HK-2 (cell line): ENCODE measurements at regions not wholly inside any gene's neighbourhood (a gene's known extent, or its start where the extent isn't known, plus 50 kb on each side); places are given as distances from the start of the nearest gene placed in this dataset.

Experiments used
- DNase-seq: peaks from one replicate; pipeline ENCODE4 v3.0.0-alpha.2; 2018; ENCODE audit not compliant: unreplicated experiment

DNA sequence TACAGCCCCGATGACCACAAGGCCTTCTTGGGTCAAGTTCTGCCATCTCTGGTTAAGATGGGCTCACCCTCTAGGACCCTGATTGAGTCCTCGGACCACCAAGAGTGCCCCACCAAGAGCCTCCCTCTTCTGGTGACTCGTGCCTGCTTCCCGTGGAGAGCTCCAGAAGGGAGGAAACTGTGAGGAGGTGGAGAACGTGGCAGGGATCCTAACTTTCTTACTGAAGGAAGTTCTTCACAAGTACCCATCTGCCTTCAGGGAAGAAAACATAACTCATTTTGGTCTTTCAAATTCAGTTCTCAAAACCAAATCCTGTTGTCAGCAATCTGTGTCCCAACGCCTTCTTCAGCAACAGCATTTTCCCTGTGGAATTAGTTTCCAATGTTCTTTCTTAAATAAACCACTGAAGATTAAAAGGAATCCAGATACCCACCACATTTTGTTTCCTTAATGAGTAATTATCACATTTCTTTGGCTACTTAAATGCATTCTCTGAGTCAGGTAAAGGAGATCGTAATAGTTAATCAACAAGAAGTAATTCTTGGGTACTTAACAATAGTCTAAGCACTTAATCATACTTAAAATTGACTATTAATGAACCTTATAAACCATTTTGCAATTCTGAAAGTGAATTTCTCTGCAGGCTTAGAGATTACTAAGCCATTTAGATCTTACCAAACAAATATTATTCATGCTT, 185.8 kb upstream of the SGK1 start:
- no peak for DNase-seq

DNA sequence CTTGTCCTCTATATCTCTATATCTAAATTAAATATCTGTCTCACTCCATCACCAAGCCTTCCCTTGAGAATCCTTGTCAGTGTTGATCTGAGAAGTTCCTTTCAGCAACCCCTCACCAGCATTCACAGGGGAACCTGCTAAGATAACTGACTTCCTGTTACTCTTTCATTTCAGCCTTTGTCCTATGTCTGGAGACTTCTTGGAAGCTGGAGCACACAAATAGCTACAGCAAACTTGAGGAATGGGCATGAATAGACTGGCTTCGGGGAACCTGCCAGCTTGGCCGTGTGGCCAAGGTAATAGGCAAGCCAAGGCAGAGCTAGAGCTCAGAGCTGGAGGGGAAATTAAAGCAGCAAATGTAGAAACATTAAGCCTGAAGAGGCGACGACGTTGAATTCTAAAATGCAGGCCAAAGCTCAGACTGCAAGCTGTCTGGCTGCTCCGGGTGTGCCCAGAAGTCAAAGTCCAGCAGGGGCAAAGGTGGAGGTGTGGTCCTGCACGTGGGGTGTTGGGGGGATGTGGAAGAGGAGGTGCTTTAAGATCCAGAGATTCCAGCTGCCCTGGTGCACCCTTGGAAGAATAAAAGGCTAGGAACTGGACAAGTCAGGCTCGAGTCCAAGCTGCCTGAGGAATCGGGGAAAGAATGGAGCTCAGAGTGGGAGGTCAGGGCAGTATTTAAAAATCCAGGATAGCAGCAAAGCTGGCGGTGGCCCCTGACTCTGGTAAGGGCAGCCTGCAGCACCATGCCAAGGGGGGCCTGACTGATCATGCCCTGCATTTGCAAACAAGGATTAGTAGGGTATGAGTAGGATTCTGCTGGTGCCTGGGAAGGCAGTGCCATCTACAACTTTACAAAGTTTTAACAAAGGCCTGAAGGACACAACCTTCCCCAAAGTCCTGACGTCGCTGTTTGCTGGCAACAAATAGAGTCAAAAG, 185.0 kb upstream of the SGK1 start:
- no peak for DNase-seq

DNA sequence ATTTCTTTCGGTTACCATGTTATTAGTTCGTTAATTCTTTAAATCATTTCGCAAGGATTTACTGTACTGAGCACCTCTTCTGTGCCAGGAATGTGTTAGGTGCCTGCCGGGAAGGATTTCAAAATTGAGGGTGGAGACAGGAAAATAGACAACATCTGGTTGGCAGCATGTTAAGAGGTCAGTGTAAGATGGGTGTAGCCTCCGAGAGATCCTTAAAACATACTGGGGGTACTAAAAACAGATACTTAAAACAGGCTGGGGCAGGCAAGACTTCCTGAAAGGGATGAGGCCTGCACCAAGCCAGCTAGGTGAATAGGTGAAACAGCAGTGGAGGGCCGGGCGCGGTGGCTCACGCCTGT, 178.0 kb upstream of the SGK1 start:
- DNase-seq, result no peak

DNA sequence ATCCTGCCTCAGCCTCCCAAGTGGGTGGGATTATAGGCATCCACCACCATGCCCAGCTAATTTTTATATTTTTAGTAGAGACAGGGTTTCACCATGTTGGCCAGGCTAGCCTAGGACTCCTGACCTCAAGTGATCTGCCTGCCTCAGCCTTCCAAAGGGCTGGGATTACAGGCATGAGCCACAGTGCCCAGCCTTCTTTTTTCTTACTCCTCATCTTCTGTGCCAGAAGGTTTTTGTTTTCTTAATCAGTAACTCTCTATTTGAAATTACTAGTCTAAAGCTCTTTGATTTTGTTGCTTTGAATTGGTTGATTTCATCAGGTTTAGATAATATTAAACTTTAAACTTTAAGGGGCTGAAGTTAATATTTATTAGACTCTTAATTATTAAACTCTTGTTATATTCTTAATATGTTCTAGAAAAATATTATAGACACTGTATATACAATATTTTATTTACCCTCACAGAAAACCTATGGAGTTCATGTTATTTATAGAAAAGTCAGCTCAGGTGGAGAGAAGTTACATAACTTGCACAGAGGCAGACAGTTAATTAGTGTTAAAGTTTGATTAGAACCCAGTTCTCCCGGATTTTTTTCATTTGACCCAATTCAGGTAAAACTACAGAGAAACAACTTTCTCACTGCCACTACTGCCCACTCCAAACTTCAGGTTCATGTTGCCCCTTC, 177.4 kb upstream of the SGK1 start:
- no peak for DNase-seq

DNA sequence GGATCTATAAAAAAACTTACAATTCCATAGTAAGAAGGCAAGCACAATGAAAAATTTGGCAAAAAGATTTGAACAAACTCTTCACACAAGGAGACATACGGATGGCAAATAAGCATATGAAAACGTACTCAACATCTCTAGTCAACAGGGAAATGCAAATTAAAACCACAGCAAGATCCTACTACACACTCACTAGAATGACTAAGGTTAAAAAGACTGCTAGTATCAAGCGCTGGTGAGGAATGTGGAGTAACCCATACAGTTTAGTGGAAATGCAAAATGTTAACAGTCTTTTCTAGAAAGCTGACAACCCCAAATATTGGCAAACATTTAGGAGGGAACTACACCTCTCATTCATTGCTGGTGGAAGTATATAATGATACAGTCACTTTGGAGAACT, 175.9 kb upstream of the SGK1 start:
- DNase-seq, result no peak

DNA sequence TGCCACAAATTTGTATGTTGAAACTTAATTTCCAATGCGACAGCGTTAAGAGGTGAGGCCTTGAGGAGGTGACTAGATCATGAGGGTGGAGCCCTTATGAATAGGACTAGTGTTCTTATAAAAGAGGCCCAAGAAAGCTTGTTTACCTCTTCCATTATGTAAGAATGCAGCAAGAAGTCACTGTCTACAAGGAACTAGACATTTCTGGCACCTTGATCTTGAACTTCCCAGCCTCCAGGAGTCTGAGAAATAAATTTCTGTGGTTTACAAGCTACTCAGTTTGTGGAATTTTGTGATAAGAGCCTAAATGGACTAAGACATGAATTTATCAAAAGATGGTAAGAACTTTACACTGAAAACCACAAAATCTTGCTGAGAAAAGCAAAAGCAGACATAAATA, 173.6 kb upstream of the SGK1 start:
- DNase-seq, result no peak

DNA sequence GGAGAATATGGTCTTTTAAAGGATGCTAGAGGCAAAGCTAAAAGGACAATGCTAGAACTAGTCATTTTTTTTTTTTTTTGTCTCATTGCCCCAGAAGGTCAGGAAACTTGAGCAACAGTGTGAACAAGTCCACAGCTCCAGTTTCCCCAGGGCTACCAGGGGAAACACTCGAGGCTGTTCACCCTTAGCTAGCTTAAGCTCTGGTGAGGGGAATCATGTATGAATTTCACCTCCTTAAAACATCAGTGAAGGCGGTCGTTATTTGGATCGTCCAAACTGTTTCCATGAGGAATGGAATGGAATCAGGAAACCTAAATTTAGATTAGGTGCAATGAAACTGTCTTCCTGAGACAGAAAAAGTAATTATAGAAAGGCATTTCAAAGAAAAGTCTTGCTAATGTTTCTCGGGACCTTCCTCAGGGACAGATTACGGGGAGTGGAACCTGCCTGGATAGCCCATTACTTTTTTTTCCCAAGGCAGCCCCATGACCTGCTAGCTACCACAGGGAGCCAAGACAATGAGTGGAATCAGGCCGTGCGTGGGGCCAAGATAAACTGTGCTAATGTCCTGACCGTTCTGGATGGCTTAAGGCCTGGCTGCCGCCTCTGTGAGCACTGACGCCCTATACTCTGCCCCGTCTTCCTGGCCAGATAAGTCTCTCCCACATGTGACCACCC, 164.8 kb upstream of the SGK1 start:
- no peak for DNase-seq

DNA sequence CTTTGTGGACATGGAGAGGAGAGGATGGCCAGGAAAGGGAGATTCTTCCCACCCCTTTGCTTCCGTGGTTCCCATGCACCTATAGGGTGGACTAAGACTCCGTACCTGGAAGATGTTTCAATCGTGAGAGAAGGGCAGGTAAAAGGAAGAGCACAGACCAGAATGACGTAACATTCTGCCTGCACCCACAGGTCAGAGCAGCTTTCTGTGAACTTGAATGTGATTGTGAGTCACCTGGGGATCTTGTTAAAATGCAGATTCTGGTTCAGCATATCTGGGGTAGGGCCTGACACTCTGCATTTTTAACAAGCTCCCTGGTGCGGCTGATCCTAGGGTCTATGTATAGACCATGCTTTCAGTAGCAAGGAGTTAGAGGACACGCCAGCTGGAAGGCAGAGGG, 164.1 kb upstream of the SGK1 start:
- DNase-seq, result no peak

DNA sequence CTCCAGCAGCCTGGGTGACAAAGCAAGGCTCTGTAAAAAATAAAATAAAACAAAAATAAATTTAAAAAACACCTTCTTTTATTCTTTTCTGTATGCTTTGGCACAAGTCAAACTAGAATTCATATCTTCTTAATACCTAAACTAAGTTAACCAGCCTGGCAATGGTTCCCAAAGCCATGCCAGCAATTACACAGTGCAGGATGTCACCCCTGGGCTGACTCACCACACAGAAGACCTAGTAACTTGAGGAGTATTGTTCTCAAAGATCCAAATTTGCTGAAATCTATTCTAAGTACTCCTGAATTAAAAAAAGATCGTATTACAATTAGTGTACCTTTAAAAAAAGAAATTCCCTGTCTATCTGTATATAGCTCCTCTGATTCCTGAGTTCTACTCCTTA, 162.7 kb upstream of the SGK1 start:
- DNase-seq, result no peak

DNA sequence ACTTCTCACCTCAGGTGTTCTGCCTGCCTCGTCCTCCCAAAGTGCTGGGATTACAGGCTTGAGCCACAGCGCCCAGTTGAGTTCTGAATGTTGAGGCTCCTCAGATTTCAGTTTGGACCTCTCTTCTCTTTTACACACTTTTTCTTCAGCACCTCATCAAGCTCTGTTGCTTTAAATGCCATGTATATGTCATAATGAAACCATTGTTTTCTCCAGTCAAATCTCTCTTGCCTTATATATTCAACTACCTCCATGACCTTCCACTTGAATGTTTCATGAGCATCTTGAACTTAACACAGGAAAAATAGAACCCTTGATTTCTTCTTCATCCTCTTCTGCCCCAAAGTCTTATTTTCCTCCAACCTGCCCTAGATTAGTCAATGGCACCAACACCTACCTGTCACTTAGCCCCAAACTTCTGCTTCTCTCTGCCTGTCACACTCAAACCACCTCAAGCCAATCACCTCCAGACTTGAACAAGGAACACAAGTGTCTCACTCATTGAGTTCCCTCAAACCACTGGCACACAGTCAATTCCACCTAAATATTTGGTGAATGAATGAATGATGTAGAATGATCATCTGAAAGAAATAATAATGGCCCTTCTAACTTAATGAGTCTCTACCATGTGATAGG, 161.0 kb upstream of the SGK1 start:
- DNase-seq, result no peak

DNA sequence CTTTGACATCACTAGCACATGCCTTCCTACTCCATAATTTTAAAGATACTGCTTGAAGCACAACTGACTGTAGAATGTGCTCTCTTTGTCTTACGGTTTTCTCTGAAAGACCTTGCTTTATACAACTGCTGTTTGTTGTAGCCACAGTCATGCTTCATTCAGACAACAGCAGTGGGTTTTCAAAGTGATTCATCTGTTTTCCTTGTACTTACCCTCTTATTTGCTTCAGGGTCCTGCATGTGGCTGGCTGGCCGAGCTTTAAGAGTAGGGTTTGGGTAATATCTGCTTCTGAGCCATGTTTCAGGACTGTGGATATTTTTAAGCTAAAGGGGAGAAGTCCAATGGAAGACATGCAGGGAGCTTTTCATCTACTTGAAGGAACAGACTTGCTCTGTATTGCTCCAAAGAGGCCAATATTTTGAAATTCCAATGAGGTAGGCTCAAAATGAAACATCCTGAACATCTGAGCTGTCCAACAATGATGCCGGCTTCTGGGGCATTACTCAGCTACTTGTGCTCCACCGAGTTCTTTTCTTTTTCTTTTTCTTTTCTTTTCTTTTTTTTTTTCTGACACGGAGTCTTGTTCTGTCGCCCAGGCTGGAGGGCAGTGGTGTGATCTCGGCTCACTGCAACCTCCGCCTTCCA, 160.2 kb upstream of the SGK1 start:
- DNase-seq, result no peak

DNA sequence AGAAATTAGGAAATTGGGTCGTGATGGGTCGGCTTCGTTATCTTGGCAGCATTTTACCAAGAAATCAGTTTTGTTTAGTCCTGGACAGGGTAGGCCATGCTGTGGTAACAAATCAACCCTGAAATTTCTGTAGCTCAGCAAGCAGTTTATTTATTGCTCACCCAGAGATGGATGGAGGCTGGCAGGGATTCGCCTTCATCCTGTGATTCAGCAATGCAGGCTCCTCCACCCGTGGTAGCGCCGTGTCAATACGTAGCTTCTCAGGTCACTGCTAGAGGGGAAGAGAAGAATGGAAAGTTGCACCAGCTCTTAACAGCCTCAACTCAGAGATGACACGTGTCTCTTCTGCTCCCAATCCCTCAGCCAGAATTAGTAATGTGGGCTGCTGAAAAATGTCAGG, 157.0 kb upstream of the SGK1 start:
- DNase-seq, result no peak

DNA sequence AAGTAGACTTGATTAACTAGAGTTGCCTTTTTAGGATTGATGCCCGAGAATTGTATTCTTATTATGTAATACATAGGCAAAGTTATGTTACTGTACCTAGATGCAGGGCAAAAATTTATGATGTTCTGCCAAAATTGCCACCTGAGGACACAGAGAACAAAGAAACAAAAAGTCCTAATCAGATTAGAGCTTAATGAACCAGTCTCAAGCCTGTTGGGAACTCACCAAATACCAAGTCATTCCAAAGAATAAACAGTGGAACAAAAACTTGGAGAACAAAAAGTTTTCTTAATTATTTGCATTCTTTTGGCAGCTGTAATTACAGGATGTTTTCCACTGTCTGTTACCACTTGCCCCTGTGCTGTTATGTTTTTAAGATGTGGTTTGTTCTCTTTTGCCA, 154.7 kb upstream of the SGK1 start:
- DNase-seq, result no peak

DNA sequence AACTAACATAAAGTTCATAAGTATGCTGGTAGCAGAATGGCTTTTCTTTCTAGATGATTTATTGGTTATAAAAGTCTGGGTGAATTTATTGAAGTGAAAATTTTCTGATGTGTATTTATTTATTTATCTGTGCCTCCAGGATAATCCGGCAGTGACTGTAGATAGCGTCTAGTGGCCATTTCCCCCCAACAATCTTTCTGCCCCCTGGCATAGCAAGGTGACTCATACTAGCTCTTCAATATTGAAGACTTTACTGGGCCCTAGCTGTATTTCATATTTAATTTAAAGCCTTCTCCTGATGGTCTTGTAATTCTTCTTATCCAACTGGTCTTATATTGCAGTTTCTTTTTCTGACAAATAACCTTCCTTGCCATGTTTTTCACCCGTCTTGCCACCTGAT, 154.1 kb upstream of the SGK1 start:
- DNase-seq, result no peak

DNA sequence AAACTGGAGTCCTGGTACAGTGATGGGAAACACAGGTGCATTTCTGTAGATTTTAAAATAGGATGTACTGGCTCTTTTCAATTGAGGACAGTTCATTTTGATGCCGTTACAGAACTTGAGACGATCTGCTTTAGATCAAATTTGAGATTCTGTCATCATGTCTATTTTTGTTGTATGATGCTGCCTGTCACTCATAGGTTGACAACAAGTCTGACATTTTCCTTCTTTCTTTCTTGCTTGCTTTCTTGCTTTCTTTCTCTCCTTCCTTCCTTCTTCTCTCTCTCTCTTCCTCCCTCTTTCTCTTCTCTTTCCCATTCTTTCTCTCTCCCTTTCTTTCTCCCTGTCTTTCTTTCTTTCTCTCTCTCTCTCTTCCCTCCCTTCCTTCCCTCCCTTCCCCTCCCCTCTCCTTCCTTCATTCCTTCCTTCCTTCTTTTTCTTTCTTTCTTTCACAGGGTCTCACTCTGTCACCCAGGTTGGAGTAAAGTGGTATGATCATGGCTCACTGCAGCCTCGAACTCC, 152.6 kb upstream of the SGK1 start:
- DNase-seq, result no peak

DNA sequence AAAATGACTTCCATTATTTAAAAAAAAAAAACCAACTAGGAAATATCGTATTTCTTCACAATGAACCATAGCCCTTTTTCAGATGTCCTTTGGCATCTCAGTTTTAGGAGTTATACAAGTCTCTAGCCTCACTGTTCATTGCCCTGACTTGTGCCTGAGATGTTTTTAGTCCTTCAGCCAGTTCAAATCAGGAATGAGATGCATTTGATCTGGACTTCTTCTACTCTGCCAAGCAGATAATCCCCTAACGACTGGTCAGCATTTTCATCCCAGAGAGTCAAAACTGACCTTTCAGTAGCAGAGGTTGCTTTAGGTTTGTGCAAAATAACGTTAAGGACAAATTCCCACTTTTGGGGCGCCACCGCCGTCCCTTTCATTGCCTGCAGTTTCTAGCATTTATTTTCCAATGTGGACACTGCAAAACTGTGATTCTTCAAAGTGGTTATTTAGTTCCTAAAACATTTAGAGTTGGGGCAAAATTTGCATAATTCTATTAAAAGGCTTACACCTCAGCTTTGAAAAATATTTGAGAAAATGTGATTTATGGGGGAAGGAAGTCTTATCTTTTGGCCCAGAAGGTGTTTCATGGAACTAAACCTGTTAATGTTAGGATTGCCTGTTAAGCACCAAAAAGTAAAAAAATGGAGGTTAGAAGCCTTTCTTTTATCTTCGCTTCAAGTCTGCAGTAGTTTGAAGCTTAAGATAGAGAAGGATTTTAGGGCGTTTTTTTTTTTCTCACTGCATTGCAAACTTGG, 152.0 kb upstream of the SGK1 start:
- DNase-seq, result no peak

DNA sequence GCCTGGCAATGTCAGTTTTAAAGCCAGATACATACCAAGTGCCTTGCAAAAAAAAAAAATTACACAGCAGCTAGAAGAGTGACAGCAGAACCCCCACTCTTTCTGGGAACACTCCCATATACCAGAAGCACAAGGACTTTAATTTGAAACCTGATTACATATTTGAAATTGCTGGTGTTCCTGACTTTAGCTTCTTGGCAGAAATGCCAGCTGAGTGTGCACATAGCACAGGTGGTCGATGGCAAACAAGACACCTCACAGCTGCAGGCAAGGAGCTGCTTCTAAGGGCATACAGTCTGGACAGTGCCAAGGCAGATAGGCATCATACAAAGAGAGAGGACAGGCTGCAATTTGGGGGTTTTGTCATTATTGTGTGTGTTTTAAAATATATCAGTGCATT, 150.7 kb upstream of the SGK1 start:
- no peak for DNase-seq

DNA sequence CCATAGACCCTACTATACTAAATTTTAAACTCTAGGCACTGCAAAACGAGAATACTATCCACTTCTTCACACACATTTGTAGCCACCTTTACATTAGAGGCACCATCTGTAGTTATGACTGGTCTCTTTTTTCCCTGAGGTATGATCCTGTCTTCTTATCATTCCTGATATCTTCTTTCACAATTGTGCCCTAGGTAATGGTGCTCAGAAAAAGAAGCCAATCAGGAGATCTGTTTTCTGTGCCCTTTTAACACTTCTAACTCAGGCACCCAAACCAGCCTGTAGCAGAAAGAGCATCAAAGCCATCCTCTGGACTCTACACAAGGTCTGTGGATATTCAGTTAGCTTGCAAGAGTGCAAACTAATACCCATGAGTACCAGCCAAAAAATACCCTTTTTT, 149.7 kb upstream of the SGK1 start:
- no peak for DNase-seq

DNA sequence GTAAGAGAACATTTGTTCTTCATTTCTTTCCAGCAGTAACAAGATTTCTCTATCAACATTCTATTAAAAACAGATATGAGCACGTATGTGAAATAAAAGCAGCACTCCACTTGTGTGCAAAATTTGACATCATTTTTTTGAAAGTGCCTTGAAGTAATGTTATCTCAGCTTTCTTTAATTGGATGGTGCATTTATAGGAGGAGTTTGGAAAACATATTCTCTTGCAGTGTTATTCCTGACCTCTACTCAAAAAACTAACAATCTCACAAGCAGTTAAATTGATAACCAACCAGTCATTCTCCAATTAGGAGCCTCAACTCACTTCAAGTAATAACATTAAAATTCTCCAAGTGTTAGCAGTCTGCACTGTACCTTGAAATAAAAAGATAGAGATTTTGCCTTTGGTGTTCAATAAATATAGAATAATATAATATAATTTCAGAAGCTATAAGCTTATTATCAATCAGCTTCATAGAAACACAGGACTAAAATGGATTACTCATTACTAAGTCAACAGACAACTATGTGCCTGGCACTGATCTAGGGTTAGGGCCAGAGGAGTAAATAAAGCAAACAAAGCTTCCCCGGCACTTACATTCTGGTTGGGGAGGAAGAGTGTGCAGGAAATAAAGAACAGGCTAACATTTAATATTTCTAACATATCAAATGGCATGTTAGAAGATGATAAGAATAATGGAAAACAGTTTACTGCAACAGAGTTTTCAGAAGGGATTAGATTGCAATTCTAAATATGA, 149.0 kb upstream of the SGK1 start:
- no peak for DNase-seq
